CD1c-positive myeloid dendritic cell (primary cell): ENCODE measurements at regions not wholly inside any gene's neighbourhood (a gene's known extent, or its start where the extent isn't known, plus 50 kb on each side); places are given as distances from the start of the nearest gene placed in this dataset.
"Not testable (repeated sequence)": the region's sequence is repeated elsewhere in the genome, so short reads cannot be mapped to it uniquely, and the experiment has no call there.

Experiments used
- DNase-seq: peaks from one replicate; pipeline ENCODE4 v3.0.0-alpha.2; 2016; ENCODE audit errors: extremely low spot score

DNA sequence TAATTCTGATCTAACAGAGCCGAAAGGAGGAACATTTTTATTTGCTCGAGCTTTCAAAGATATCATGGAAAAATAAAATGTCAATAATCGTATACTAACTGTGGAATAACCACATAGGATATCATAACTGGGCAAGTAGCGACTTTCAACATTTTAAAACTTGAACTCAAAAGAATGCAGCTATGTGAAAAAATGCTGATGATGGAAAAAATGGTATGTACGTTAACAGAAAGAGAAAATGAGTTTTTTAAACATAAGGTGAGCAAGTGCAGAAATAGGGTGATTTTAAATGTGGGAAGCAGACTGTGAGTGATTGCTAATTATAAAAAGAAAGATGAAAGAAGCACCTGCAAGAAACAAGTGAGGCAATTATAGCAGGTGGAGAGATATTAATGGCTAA, 238.3 kb upstream of the HSF2 start:
- no peak for DNase-seq

GRCh38 chr6:122165014-122165413, 234.4 kb upstream of the HSF2 start:
- DNase-seq: no peak

DNA sequence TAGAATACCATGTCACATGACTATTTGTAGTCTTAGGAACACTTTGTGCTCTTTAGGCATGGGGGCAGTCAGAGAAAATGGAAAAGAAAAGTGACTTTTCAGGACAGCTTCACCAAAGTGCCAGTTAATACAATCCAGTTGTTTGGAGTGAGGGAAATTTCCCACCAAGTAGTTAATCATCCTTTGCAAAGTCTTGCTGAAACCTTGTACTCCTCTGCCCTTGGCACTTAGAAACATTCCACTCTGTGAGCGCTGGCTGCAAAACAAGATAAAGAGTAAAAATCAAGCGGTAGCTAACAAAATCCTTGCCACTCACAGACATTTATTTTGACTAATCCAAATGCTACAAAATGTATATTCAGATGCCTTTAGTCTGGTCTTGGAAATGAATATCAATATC, 229.2 kb upstream of the HSF2 start:
- DNase-seq: no peak

- DNase-seq: no peak
Observed at GRCh38 chr6:122178988-122179387, 220.5 kb upstream of the HSF2 start.

DNA sequence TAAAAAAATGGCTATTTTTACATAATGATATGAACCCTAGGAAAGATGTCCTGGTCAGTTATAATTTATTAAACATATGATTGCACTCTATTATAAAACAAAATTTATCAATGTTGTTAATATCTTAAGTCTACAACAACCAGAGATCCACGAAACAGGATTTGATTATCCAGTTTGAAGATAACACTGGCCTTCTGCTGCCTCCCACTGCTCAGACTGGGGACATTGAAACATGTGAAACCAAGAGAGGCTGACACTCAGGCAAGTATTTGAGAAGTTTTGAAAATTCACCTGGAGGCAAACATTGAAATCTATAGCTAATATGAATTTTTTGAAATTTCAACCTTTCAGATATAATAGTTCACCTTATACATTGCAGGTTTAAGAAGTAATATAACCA, 219.3 kb upstream of the HSF2 start:
- DNase-seq: no peak

DNA sequence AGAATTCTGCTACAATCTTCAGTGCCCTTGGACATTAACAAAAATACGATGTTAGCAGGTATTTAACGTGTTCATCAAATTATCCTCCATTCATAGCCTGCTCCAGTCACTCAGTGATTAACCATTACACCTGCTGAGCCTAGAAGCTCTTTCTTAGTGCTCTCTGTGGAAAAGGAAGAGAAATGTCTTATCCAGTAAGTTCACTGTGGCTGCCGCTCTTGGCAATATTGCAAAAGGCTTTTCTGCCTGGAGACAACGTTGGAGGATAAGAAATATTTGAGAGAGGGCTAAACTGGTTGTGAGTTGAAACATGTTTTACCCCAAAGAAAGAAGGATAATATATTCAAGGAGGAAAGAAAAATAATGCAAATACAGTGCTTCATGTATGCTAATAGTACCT, 217.4 kb upstream of the HSF2 start:
- no peak for DNase-seq

GRCh38 chr6:122184401-122184827, 215.0 kb upstream of the HSF2 start:
- no peak for DNase-seq

GRCh38 chr6:122185458-122185857, 214.0 kb upstream of the HSF2 start:
- not testable (repeated sequence) for DNase-seq

- DNase-seq: no peak
Observed at GRCh38 chr6:122187186-122187585, 212.3 kb upstream of the HSF2 start.

DNA sequence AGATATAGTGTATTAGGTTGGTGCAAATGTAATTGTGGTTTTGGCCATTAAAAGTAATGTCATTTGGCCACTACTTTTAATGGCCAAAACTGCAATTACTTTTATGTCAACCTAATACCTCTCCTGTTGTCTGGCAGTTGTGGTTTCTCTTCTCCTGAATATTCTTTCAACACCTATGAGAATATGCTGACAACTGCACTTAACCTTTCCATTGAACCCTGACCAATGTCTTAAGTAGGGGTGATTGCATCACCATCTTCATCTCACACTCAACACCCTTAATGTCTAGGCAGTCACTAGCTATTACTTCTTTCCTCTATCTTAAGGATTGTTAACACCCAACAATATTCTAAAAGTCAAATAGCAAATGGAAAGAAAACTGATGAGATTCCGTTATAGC, 200.5 kb upstream of the HSF2 start:
- no peak for DNase-seq

- DNase-seq: no peak
Observed at GRCh38 chr6:122200440-122200839, 199.0 kb upstream of the HSF2 start.

DNA sequence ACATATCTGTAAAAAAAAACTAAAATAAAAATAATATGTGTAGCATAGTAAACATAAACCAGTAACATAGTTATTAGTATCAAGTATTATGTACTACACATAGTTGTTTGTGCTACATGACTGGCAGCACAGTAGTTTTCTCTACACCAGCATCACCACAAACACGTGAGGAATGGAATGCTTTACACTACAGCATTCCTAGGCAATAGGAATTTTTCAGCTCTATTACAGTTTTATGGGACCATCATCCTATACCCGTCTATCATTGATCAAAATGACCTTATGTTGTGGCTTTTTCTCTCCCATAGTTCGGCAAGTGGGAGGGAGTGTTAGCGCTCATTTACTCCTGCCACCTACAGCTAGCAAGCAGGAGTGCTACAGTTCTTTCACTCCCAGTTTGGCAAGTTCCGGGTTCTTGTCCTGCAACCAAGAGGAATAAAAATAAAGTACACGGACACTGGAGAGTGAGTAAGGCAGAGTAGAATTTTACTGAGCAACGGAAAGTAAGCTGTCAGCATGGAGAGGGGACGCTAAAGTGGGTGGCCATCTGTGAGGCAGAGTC, 196.8 kb upstream of the HSF2 start:
- no peak for DNase-seq

GRCh38 chr6:122207061-122207460, 192.4 kb upstream of the HSF2 start:
- no peak for DNase-seq

DNA sequence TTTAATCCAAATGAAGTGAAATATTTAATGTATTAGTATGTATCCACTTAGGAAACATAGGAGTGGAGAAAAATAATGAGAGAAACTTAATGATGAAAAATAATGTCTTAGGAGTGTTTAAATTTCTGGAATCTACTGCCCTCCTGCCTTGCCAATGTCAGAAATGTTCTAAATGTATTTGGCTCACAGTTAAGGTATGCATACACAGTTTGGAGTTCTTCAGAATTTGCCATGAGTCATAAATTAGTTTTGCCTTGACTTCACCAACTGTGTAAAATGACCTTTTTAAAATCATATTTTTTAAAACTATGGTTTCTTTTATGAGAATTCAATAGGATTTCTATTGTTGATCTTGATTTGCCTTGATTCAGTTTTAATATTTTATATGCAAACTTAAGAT, 191.7 kb upstream of the HSF2 start:
- DNase-seq: no peak

- no peak for DNase-seq
Observed at GRCh38 chr6:122214605-122215318, 184.7 kb upstream of the HSF2 start.

DNA sequence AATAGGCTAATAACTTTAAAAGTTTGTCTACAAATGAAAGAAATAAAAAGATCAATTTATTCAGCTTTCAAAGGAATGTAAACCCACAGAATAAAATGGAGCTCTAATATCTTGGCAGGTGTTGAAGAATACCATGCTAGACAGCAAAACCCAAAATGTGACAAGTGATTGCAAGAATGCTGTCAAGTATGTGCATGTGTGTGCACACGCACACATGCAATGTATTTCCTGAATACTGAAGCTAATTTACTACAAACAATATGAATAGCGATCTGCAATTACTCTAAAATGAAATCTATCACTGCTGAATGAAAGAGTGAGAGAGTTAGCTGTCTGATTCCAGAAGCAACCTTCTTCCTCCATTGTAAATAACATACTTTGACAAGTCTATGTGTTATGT, 179.2 kb upstream of the HSF2 start:
- DNase-seq: no peak

DNA sequence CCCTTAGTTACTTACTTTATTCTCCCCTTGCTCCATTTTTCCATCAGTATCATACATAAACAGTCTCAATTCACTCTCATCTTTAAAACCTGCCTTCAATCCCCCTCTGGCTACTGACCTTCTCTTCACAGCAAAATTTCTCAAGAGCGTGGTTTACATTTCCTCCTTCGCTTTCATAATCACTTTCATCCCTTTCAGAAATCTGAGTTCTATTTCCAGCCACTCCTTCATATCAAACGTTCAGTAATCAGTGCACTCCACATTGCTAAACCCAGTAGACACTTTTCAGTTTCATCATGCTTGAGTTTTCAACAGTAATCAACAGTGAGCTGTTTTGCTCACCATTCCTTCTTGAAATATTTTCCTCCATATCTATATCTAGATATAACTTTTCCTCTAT, 176.7 kb upstream of the HSF2 start:
- no peak for DNase-seq

DNA sequence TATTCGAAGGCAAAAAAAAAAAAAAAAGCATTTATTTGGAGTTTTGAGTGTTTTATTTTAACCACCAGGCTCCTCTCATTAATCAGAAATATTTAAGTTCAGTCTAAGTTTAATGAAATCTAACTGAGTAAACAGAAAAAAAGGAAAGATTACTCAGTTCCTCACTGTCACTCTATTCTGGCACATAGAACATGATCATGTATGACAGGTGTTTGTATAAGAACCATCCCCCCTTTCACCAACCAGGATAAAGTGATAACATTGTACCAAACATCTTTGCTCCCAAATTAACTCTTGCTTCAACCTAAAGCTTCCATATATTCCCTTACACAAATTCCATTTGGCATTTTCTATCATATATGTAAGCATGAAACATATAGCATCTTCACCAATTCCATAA, 176.2 kb upstream of the HSF2 start:
- no peak for DNase-seq

DNA sequence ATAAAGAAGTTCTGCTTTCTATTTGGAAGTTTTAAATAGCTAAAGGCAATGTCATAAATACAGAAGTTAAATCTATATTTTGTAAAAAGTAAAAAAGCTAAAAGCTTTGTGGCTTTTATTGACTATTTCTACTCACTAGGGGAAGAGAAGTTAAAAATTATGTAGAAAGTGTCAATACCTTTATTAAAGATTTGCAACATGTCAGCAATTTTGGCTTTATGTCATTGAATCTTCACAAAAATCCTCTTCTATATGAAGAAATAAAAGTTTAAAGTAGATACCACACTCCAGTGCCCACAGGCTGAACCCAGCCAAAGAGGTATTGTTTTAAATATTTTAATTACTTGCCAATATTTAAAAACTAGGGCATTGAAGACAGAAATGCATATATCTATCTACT, 160.6 kb upstream of the HSF2 start:
- DNase-seq: no peak

DNA sequence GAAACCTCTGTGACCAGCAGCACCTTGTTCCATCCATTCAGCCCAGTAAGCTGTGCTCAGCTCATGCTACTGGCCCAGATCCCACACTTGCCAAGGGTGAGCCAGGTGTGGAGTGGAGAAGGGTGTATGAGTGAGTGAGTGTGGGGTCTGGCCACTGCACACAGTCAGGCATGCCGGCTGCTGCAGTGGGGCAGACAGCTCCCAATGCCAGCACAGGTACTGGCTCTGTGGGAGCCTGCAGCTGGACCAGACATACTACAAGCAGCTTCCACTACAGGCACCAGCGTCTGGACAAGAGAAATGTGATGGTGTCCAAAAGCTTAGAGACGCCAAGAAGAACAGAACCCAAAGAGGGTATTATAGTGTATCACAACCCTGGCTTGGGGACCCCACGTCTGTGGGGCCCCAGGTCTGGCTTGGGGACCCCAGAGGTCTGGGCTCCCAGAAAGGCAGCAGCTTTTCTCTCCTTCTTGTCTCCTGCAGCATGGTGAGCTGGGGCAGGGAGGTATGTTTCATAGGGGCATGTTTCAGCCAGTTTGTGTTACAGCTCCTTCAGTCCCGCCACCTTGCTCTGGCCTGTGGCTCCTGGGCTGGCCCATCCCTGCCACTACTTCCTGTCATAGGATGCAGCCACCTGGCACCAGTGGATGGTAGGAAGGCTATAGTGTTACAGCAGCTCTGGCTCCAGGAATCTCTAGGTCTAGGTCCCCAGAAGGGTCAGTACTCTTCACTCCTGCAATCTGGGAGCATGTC, 152.4 kb upstream of the HSF2 start:
- DNase-seq: no peak

DNA sequence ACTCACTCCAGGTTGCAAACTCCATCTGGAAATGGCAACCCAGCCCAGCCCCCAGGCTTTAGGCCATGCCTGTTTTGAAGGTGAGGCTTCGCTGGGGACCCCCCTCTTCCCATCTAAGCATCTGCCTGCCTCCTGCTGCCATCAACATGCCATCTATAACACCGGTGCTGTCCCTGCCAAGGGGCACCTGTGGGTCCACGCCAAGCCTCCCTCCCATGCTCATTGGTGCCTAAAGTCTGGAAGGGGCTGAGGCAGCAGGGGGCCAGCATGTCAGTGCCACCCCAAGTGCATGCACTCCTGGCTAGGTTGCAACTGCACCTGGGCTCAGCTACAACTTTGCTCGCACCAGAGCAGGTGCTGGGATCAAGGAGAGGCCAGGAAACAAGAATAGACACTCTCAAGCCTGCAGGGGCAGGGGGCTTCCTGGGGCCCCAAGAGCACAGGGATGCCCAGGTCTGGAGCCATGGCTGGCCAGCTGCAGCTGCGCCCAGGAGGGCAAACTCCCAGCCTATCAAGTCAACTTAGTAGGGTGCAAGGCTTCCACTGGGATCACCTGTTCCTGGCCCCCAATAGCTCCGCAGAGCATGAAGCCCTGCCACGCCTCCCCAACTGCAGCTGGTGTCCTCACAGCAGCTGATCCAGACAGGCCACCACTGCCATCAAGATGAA, 151.3 kb upstream of the HSF2 start:
- no peak for DNase-seq

DNA sequence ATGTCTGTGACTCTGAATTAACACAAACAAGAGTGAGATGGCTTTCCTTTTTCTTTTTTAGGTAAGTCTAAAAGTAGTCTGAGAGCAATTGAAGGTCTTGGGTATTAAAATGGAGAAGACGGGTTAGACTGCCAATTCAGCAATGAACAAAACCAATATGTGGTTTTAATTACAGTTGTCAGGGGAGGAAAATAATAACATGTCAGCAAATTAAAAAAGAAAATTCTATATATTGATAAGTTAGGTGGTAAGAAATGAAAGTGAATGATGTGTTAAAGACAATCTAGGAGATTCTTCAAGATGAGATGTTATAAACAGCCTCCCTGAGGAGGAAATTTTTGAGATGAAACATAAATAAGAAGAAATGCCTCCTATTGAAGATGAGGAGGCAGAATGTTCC, 150.6 kb upstream of the HSF2 start:
- DNase-seq: no peak

DNA sequence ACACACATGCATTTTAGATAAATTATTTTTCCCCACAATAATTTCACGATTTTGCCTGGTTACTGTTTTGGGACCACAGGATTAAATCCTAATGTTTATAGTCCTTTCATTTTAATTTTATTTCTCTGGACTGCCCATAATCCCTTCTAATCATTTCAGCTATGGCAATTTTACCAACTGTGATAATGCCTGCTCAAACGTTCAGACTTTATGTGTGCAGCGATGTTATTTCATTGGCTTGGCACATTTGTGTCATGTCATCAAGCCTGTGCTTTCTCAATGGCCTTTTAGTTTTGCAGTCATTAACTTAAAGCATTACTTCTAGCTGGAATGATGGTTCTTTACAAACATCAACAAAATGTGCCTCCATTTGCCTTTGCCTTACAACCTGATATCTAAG, 140.6 kb upstream of the HSF2 start:
- no peak for DNase-seq
